Neural progenitor cell (in vitro differentiated cells): ENCODE measurements at regions not wholly inside any gene's neighbourhood (a gene's known extent, or its start where the extent isn't known, plus 50 kb on each side); places are given as distances from the start of the nearest gene placed in this dataset.
A peak's percentile ranks its signal among the peaks of the same experiment; 100 is the strongest.
"Not testable (repeated sequence)": the region's sequence is repeated elsewhere in the genome, so short reads cannot be mapped to it uniquely, and the experiment has no call there.

Source experiments
- DNase-seq: peaks from one replicate; pipeline ENCODE4 v3.0.0-alpha.2; 2016; ENCODE audit warnings: low spot score
- H2AFZ ChIP-seq: fragments of 200-600 bp; sonication (generic); replicated peaks from 2 replicates; pipeline ENCODE4 v1.6.1; 2016; ENCODE audit warnings: antibody characterized with exemption
- H3F3A ChIP-seq: fragments of 200-600 bp; sonication (generic); 2 replicates; pipeline ENCODE4 v1.6.1; 2016; ENCODE audit warnings: antibody characterized with exemption, low read depth
- H3K27ac ChIP-seq: fragments of 200-600 bp; sonication (generic); 2 replicates; pipeline ENCODE4 v1.5.1; 2016; ENCODE audit warnings: mild to moderate bottlenecking
- H3K27me3 ChIP-seq: fragments of 200-600 bp; sonication (generic); 2 replicates; pipeline ENCODE4 v1.6.1; 2016; ENCODE audit warnings: mild to moderate bottlenecking, moderate library complexity
- H3K36me3 ChIP-seq: fragments of 200-600 bp; sonication (generic); 2 replicates; pipeline ENCODE4 v1.5.1; 2016
- H3K4me1 ChIP-seq: fragments of 200-600 bp; sonication (generic); 2 replicates; pipeline ENCODE4 v1.6.1; 2016; ENCODE audit warnings: mixed run types
- H3K4me2 ChIP-seq: fragments of 200-600 bp; sonication (generic); 2 replicates; pipeline ENCODE4 v1.6.1; 2016
- H3K4me3 ChIP-seq: fragments of 200-600 bp; sonication (generic); 2 replicates; pipeline ENCODE4 v1.5.1; 2016
- H3K79me2 ChIP-seq: fragments of 200-600 bp; sonication (generic); 2 replicates; pipeline ENCODE4 v1.6.1; 2016; ENCODE audit warnings: low read depth
- H3K9ac ChIP-seq: fragments of 200-600 bp; sonication (generic); 2 replicates; pipeline ENCODE4 v1.6.1; 2016
- H3K9me3 ChIP-seq: fragments of 200-600 bp; sonication (generic); 2 replicates; pipeline ENCODE4 v1.5.1; 2016; ENCODE audit warnings: low read depth
- H4K20me1 ChIP-seq: fragments of 200-600 bp; sonication (generic); 2 replicates; pipeline ENCODE4 v1.6.1; 2016; ENCODE audit warnings: low read depth
- H3K27ac Mint-ChIP-seq: 3 replicates; pipeline ENCODE4 v1.8.0; 2021; ENCODE audit warnings: mixed read lengths
- H3K27me3 Mint-ChIP-seq: 2 replicates; pipeline ENCODE4 v1.8.0; 2022; ENCODE audit warnings: low read depth, mild to moderate bottlenecking, inconsistent platforms, moderate library complexity, mixed read lengths; ENCODE audit not compliant: insufficient read depth
- H3K36me3 Mint-ChIP-seq: 3 replicates; pipeline ENCODE4 v1.8.0; 2021; ENCODE audit warnings: mixed read lengths
- H3K4me1 Mint-ChIP-seq: 3 replicates; pipeline ENCODE4 v1.8.0; 2021; ENCODE audit warnings: mixed read lengths
- H3K4me3 Mint-ChIP-seq: 3 replicates; pipeline ENCODE4 v1.8.0; 2021; ENCODE audit warnings: mild to moderate bottlenecking, moderate library complexity, mixed read lengths
- H3K9me3 Mint-ChIP-seq: 3 replicates; pipeline ENCODE4 v1.8.0; 2020; ENCODE audit warnings: mixed read lengths
- CTCF ChIP-seq: fragments of 200-600 bp; sonication (generic); IDR thresholded peaks from 2 replicates; pipeline ENCODE4 v1.5.1; 2017; ENCODE audit warnings: antibody characterized with exemption, mild to moderate bottlenecking
- EZH2 ChIP-seq: fragments of 200-600 bp; sonication (generic); IDR thresholded peaks from 2 replicates; pipeline ENCODE4 v1.6.1; 2017; ENCODE audit warnings: antibody characterized with exemption, mild to moderate bottlenecking, moderate library complexity
- EZH2phosphoT487 ChIP-seq: fragments of 200-600 bp; sonication (generic); IDR thresholded peaks from 2 replicates; pipeline ENCODE4 v1.6.1; 2017; ENCODE audit warnings: antibody characterized with exemption

DNA sequence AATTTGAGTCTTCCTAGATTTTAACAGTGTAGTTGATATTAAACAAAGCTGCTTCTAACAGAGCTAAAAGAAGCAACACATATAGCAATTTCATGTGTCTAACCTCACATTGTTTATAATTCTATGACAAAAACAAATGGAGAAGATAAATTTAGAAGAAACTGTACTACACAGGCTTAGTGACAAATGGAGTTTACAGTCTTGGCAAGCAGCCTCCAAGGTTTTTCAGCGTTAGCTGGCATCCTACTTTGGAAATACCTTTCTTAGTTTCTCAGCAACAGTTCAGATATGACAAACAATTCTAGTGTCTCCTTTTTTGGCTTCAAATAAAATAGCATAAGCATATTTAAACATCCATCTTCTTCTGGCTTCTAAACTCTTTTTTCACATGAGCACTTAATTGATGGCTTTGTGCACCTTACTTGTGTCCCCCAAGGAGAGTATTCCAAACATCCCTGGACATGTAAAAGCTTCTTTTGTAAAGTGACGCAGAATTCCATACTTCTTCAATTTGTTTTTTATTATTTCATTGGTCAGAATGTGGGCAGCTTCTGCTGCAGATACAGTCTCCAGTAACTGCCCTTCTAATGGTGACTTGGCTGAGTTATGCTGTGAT is 249.8 kb downstream of the ANTXR2 start:
- Mint-ChIP-seq H3K4me1 (peaks cover 3% of the 10 kb centered on the region), H3K36me3 (no peaks in the 10 kb centered on the region), H3K9me3 (no peaks in the 10 kb centered on the region), H3K27ac (no peak overlapping the region), H3K4me3 (no peak overlapping the region), H3K27me3 (no peaks in the 10 kb centered on the region)
- Histone ChIP-seq H3K27ac (no peak overlapping the region), H4K20me1 (no peaks in the 10 kb centered on the region), H3K4me2 (no peak overlapping the region), H3K4me1 (no peaks in the 10 kb centered on the region), H3K4me3 (no peak overlapping the region), H3K79me2 (no peaks in the 10 kb centered on the region), H3K27me3 (no peaks in the 10 kb centered on the region), H3K9ac (no peak overlapping the region), H3K9me3 (no peaks in the 10 kb centered on the region), H2AFZ (no peak overlapping the region), H3F3A (no peaks in the 10 kb centered on the region), H3K36me3 (no peaks in the 10 kb centered on the region)
- TF ChIP-seq EZH2 (no peak), CTCF (no peak), EZH2phosphoT487 (no peak)
- DNase-seq = no peak

- no peaks in the 10 kb centered on the region for H3K9me3 ChIP-seq
- H3K4me3 ChIP-seq = no peak overlapping the region
- H3K27ac Mint-ChIP-seq = no peak overlapping the region
- peaks cover 3% of the 10 kb centered on the region for H3K4me1 Mint-ChIP-seq
- no peaks in the 10 kb centered on the region for H4K20me1 ChIP-seq
- no peaks in the 10 kb centered on the region for H3K27me3 Mint-ChIP-seq
- TF ChIP-seq CTCF (peak; percentile 8), EZH2 (no peak), EZH2phosphoT487 (no peak)
- no peak overlapping the region for H3K27ac ChIP-seq
- DNase-seq = no peak
- H3K9ac ChIP-seq = no peak overlapping the region
- peaks cover 6% of the 10 kb centered on the region for H3K36me3 ChIP-seq
- H3K36me3 Mint-ChIP-seq = no peaks in the 10 kb centered on the region
- no peak overlapping the region for H2AFZ ChIP-seq
- no peaks in the 10 kb centered on the region for H3F3A ChIP-seq
- no peaks in the 10 kb centered on the region for H3K27me3 ChIP-seq
- no peaks in the 10 kb centered on the region for H3K9me3 Mint-ChIP-seq
- no peak overlapping the region for H3K4me3 Mint-ChIP-seq
- no peak overlapping the region for H3K4me2 ChIP-seq
- H3K79me2 ChIP-seq = no peaks in the 10 kb centered on the region
- no peaks in the 10 kb centered on the region for H3K4me1 ChIP-seq
Observed at GRCh38 chr4:79820427-79820826, 252.6 kb downstream of the ANTXR2 start.

- not testable (repeated sequence) for H3K4me1 ChIP-seq, H3K36me3 Mint-ChIP-seq, H3K4me2 ChIP-seq, H3K27me3 ChIP-seq, H3K36me3 ChIP-seq, H3K4me3 Mint-ChIP-seq, H3K27me3 Mint-ChIP-seq, H3F3A ChIP-seq, H2AFZ ChIP-seq, H3K4me1 Mint-ChIP-seq, H3K27ac Mint-ChIP-seq, H3K27ac ChIP-seq, H4K20me1 ChIP-seq, H3K4me3 ChIP-seq, H3K9me3 ChIP-seq, H3K9me3 Mint-ChIP-seq, H3K9ac ChIP-seq, DNase-seq, H3K79me2 ChIP-seq
Observed at GRCh38 chr4:79807933-79808332, 265.1 kb downstream of the ANTXR2 start.

DNA sequence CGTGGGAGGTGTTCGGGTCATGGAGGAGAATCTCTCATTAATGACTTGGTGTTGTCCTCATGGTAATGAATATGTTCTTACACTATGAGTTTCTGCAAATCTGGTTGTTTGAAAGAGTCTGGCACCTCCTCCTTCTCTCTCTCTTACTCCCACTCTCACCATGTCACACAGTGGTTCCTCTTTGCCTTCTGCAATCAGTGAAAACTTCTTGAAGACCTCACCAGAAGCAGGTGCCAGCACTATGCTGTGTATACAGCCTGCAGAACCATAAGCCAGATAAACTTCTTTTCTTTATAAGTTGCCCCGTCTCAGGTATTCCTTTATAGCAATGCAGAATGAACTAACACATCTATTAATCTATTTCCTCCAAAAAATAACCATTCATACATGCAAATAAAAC is 275.0 kb downstream of the ANTXR2 start:
- Histone ChIP-seq H3K36me3 (no peaks in the 10 kb centered on the region), H4K20me1 (no peaks in the 10 kb centered on the region), H3K79me2 (no peaks in the 10 kb centered on the region), H3K27me3 (no peaks in the 10 kb centered on the region), H3K9me3 (peaks cover 3% of the 10 kb centered on the region), H3K9ac (no peak overlapping the region), H3K4me2 (no peak overlapping the region), H3K27ac (no peak overlapping the region), H2AFZ (no peak overlapping the region), H3F3A (no peaks in the 10 kb centered on the region), H3K4me3 (no peak overlapping the region), H3K4me1 (no peaks in the 10 kb centered on the region)
- no peak for DNase-seq
- TF ChIP-seq CTCF (no peak), EZH2phosphoT487 (no peak), EZH2 (no peak)
- H3K27me3 Mint-ChIP-seq = no peaks in the 10 kb centered on the region
- no peaks in the 10 kb centered on the region for H3K4me1 Mint-ChIP-seq
- no peaks in the 10 kb centered on the region for H3K36me3 Mint-ChIP-seq
- no peak overlapping the region for H3K27ac Mint-ChIP-seq
- no peak overlapping the region for H3K4me3 Mint-ChIP-seq
- peaks cover 3% of the 10 kb centered on the region for H3K9me3 Mint-ChIP-seq
